22Rv1 (cell line): ENCODE measurements at regions not wholly inside any gene's neighbourhood (a gene's known extent, or its start where the extent isn't known, plus 50 kb on each side); places are given as distances from the start of the nearest gene placed in this dataset.

Experiments used
- ZFX ChIP-seq: fragments of 450-650 bp; IDR thresholded peaks from 2 replicates; pipeline ENCODE4 v1.6.1; 2017; ENCODE audit warnings: antibody characterized with exemption, borderline replicate concordance
- TF ChIP-seq, protein P1 (sequence below): fragments of 450-650 bp; IDR thresholded peaks from 2 replicates; pipeline ENCODE4 v1.5.1; 2017; ENCODE audit warnings: mild to moderate bottlenecking

DNA sequence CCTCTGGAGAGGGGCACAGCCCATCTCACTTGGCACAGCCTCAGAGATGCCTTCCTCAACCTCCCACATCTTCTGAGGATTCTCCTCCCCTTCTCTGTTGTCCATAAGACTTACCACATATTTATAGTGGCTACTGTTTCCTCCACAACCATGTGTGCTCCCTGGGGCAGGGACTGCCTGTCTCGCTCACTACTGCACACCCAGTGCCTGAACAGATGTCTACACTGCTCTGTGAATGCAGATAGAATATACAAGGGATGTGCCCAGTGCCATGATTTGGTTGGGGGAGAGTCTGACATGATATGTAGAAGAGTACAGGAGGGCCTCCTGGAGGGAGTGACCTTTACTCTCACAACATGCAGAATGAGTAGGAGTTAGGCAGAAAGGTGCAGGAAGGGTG, 67.3 kb upstream of the ANO1 start:
- TF ChIP-seq, protein P1, sequence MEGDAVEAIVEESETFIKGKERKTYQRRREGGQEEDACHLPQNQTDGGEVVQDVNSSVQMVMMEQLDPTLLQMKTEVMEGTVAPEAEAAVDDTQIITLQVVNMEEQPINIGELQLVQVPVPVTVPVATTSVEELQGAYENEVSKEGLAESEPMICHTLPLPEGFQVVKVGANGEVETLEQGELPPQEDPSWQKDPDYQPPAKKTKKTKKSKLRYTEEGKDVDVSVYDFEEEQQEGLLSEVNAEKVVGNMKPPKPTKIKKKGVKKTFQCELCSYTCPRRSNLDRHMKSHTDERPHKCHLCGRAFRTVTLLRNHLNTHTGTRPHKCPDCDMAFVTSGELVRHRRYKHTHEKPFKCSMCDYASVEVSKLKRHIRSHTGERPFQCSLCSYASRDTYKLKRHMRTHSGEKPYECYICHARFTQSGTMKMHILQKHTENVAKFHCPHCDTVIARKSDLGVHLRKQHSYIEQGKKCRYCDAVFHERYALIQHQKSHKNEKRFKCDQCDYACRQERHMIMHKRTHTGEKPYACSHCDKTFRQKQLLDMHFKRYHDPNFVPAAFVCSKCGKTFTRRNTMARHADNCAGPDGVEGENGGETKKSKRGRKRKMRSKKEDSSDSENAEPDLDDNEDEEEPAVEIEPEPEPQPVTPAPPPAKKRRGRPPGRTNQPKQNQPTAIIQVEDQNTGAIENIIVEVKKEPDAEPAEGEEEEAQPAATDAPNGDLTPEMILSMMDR: no peak
- no peak for TF ChIP-seq ZFX
